Gastroesophageal sphincter (tissue), 4 donors: ENCODE measurements at regions not wholly inside any gene's neighbourhood (a gene's known extent, or its start where the extent isn't known, plus 50 kb on each side); places are given as distances from the start of the nearest gene placed in this dataset.

Source experiments
- ATAC-seq: fragments of 150-250 bp; one replicate; pipeline ENCODE4 v1.9.1; 2016; ENCODE audit warnings: mild to moderate bottlenecking, moderate library complexity
- H3K27ac ChIP-seq, 4 donors: fragments of 200-600 bp; sonication (generic) in 3 of 4; 1 replicate in 3 of 4; 2 replicates in 1 of 4; pipeline ENCODE4 v1.5.1; 2016 to 2019
- H3K27me3 ChIP-seq: fragments of 200-600 bp; sonication (generic); one replicate; pipeline ENCODE4 v1.5.1; 2019
- H3K36me3 ChIP-seq, 2 donors: fragments of 200-600 bp; sonication (generic); one replicate each; pipeline ENCODE4 v1.5.1; 2019; ENCODE audit warnings: control low read depth in 1 of 2
- H3K4me1 ChIP-seq, 3 donors: fragments of 200-600 bp; sonication (generic); 1 replicate in 2 of 3; 2 replicates in 1 of 3; pipeline ENCODE4 v1.5.1; 2016 to 2019; ENCODE audit warnings: control low read depth in 2 of 3
- H3K4me3 ChIP-seq, 2 donors: fragments of 200-600 bp; sonication (generic); one replicate each; pipeline ENCODE4 v1.5.1; 2019; ENCODE audit warnings: mild to moderate bottlenecking in 1 of 2, moderate library complexity in 1 of 2
- H3K9me3 ChIP-seq, 3 donors: fragments of 200-600 bp; sonication (generic); one replicate each; pipeline ENCODE4 v1.5.1; 2017 to 2019; ENCODE audit warnings: control low read depth in 2 of 3
- EP300 ChIP-seq: sonication (generic); formaldehyde crosslinking; IDR thresholded peaks from one replicate; pipeline ENCODE4 v1.6.1; 2017; ENCODE audit warnings: antibody characterized with exemption, mild to moderate bottlenecking
- POLR2A ChIP-seq, 2 donors: fragments of 450-650 bp; IDR thresholded peaks; one replicate each; pipeline ENCODE4 v1.6.1; 2017; ENCODE audit warnings: antibody characterized with exemption in 2 of 2, mild to moderate bottlenecking in 2 of 2, moderate library complexity in 1 of 2
- POLR2AphosphoS5 ChIP-seq: sonication (generic); formaldehyde crosslinking; IDR thresholded peaks from one replicate; pipeline ENCODE4 v1.6.1; 2017; ENCODE audit warnings: antibody characterized with exemption
- WGBS, 2 donors: methylation state at CpG; one replicate each; pipeline ENCODE4 v1.1.5; 2018; ENCODE audit warnings: low coverage in 1 of 2; 5-methylcytosine and 5-hydroxymethylcytosine counted together
- TF ChIP-seq, protein P1 (sequence below), 4 experiments: fragments of 200-600 bp in 2 of 4; fragments of 450-650 bp in 2 of 4; sonication (generic) in 1 of 4; IDR thresholded peaks; one replicate each; pipeline ENCODE4 v1.5.1; 2017 to 2019; ENCODE audit warnings: antibody characterized with exemption in 4 of 4, mild to moderate bottlenecking in 2 of 4, moderate library complexity in 2 of 4

DNA sequence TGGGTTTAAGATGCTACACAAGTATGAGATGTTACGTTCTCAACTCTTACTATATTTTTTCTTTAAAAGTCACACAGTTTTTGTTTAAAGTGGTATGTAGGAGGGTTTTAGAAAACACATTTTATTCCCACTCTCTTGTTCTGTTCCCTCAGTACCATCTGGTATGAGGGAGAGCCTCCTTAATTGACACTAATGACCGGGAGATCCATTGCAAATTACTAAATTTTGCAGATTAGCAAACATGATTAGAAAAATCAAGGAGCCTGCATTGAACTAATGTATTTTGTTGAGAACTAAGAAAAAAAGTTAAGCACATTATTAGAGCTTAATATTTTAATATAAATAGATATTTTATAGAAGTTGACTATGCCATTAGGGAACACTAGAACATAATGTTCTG is 87.3 kb upstream of the UNC5C start:
- no peaks in the 10 kb centered on the region for H3K36me3 ChIP-seq
- WGBS, 2 donors = 53 to 76% methylated on average over 2 of the region's 2 CpGs
- no peaks in the 10 kb centered on the region for H3K4me1 ChIP-seq
- H3K27ac ChIP-seq = no peak overlapping the region
- H3K9me3 ChIP-seq = no peaks in the 10 kb centered on the region
- no peak overlapping the region for H3K4me3 ChIP-seq
- H3K27me3 ChIP-seq = no peaks in the 10 kb centered on the region
- ATAC-seq = no peak
- TF ChIP-seq EP300 (no peak), POLR2A (IDR thresholded peaks at IDR 0.05) (no peak), POLR2AphosphoS5 (no peak)
- TF ChIP-seq, protein P1, sequence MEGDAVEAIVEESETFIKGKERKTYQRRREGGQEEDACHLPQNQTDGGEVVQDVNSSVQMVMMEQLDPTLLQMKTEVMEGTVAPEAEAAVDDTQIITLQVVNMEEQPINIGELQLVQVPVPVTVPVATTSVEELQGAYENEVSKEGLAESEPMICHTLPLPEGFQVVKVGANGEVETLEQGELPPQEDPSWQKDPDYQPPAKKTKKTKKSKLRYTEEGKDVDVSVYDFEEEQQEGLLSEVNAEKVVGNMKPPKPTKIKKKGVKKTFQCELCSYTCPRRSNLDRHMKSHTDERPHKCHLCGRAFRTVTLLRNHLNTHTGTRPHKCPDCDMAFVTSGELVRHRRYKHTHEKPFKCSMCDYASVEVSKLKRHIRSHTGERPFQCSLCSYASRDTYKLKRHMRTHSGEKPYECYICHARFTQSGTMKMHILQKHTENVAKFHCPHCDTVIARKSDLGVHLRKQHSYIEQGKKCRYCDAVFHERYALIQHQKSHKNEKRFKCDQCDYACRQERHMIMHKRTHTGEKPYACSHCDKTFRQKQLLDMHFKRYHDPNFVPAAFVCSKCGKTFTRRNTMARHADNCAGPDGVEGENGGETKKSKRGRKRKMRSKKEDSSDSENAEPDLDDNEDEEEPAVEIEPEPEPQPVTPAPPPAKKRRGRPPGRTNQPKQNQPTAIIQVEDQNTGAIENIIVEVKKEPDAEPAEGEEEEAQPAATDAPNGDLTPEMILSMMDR (IDR thresholded peaks at IDR 0.05) = no peak

DNA sequence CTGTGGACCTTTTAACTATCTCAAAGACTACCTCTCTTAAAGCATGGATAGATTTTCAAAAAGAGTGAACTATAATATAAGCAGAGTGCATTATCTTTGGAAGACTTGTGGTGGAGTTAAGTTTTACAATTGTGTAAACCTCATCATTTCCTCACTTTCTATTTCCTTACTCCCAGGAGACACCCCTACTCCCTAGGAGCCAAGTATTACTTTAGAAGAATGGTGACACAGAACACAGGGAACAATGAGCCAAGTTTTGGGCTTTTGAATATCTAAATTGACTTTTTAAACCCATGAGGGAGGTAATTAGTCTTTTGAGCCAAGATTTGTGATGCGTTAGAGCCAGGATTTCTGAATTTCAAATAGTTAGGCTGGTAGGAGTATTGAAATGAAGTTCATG is 78.9 kb upstream of the UNC5C start:
- no peaks in the 10 kb centered on the region for H3K9me3 ChIP-seq
- no peaks in the 10 kb centered on the region for H3K4me1 ChIP-seq
- no peak overlapping the region for H3K27ac ChIP-seq
- WGBS, 2 donors = 54 to 71% methylated on average over 1 of the region's 1 CpG
- TF ChIP-seq POLR2A (IDR thresholded peaks at IDR 0.05) = no peak
- TF ChIP-seq, protein P1 (IDR thresholded peaks at IDR 0.05) = no peak
- TF ChIP-seq POLR2AphosphoS5 = no peak
- no peak for TF ChIP-seq EP300
- no peak for ATAC-seq
- H3K36me3 ChIP-seq = no peaks in the 10 kb centered on the region
- H3K27me3 ChIP-seq = no peaks in the 10 kb centered on the region
- H3K4me3 ChIP-seq = no peak overlapping the region

- H3K9me3 ChIP-seq = no peaks in the 10 kb centered on the region
- no peak overlapping the region for H3K27ac ChIP-seq
- WGBS, 2 donors = 75 to 95% methylated on average over 1 of the region's 1 CpG
- H3K4me1 ChIP-seq = no peaks in the 10 kb centered on the region
- H3K27me3 ChIP-seq = no peaks in the 10 kb centered on the region
- ATAC-seq = no peak
- TF ChIP-seq POLR2AphosphoS5 = no peak
- TF ChIP-seq EP300 = no peak
- no peak for TF ChIP-seq POLR2A (IDR thresholded peaks at IDR 0.05)
- TF ChIP-seq, protein P1 (IDR thresholded peaks at IDR 0.05) = no peak
- no peaks in the 10 kb centered on the region for H3K36me3 ChIP-seq
- H3K4me3 ChIP-seq = no peak overlapping the region
Observed at GRCh38 chr4:95627024-95627605, 78.3 kb upstream of the UNC5C start.

GRCh38 chr4:95625020-95625419 is 76.2 kb upstream of the UNC5C start:
- TF ChIP-seq EP300 (no peak), POLR2A (IDR thresholded peaks at IDR 0.05) (no peak), POLR2AphosphoS5 (no peak)
- TF ChIP-seq, protein P1 (IDR thresholded peaks at IDR 0.05) = no peak
- Histone ChIP-seq H3K4me3 (no peak overlapping the region), H3K27ac (no peak overlapping the region), H3K27me3 (no peaks in the 10 kb centered on the region), H3K4me1 (no peaks in the 10 kb centered on the region), H3K36me3 (no peaks in the 10 kb centered on the region), H3K9me3 (no peaks in the 10 kb centered on the region)
- no peak for ATAC-seq

- no peak for ATAC-seq
- H3K9me3 ChIP-seq = no peaks in the 10 kb centered on the region
- no peaks in the 10 kb centered on the region for H3K36me3 ChIP-seq
- no peak overlapping the region for H3K4me3 ChIP-seq
- no peaks in the 10 kb centered on the region for H3K27me3 ChIP-seq
- H3K27ac ChIP-seq = no peak overlapping the region
- H3K4me1 ChIP-seq = no peaks in the 10 kb centered on the region
- TF ChIP-seq POLR2A (IDR thresholded peaks at IDR 0.05) (no peak), EP300 (no peak)
- TF ChIP-seq, protein P1 (IDR thresholded peaks at IDR 0.05) = no peak
- WGBS, 2 donors = 77 to 87% methylated on average over 9 of the region's 9 CpGs
Observed at GRCh38 chr4:95619525-95620443, 71.0 kb upstream of the UNC5C start.
